ENCODE measurements at regions not wholly inside any gene's neighbourhood (a gene's known extent, or its start where the extent isn't known, plus 50 kb on each side); places are given as distances from the start of the nearest gene placed in this dataset.

GRCh38 chr5:67612961-67613360 is 416.4 kb upstream of the CD180 start:
- H3K36me3 ChIP-seq (ENCODE audit: control insufficient read depth in 2 of 2, extremely low read depth in 1 of 2, insufficient read depth in 2 of 2, low read length in 2 of 2): no peaks in the 10 kb centered on the region
- ChIA-PET POLR2A (no interaction called here), CTCF (interaction anchor here (0.7 kb wide), 1 partner anchor 119 kb away, joined by 3 read pairs; no protein-coding TSS in a partner anchor)
- no peaks in the 10 kb centered on the region for H3K4me1 ChIP-seq (ENCODE audit: control insufficient read depth, extremely low read depth, insufficient read depth, low read length)
- no peak overlapping the region for H2AFZ ChIP-seq (ENCODE audit: low read depth, low read length)
- no TSS peak for BruUV-seq (replicated peaks)
- intact Hi-C loops (cut with micrococcal nuclease) (no loop called here), dilution Hi-C loops (cut with MboI; ENCODE audit: extremely low pct_ligation_motif_present, low sequenced_read_pairs) (no loop called here)
- no peak overlapping the region for H3K27ac ChIP-seq (ENCODE audit: insufficient read depth, low read depth, low read length)
- no peak for FAIRE-seq
- H3K9me3 ChIP-seq (replicated peaks; ENCODE audit: control insufficient read depth, insufficient read depth, low read length): no peaks in the 10 kb centered on the region
- TF ChIP-seq EZH2 (IDR thresholded peaks at IDR 0.05; ENCODE audit: borderline replicate concordance, low read depth, low read length, severe bottlenecking): no peak
- TF ChIP-seq FOS (IDR thresholded peaks at IDR 0.05; ENCODE audit: borderline replicate concordance, insufficient read depth, low read length): no peak
- no peak for TF ChIP-seq JUN (IDR thresholded peaks at IDR 0.05; ENCODE audit: borderline replicate concordance, insufficient read depth, insufficient read length, low read depth)
- TF ChIP-seq POLR2A (IDR thresholded peaks at IDR 0.05; ENCODE audit: low read depth, low read length): no peak
- no peak for TF ChIP-seq MYC (IDR thresholded peaks at IDR 0.05; ENCODE audit: low read depth, low read length)
- no peak for TF ChIP-seq CTCF (IDR thresholded peaks at IDR 0.05; ENCODE audit: extremely low read depth in 1 of 2, insufficient read depth in 1 of 2, low read depth in 1 of 2, low read length in 2 of 2)
- TF ChIP-seq MAX (IDR thresholded peaks at IDR 0.05; ENCODE audit: insufficient read depth, insufficient read length): no peak
- TF ChIP-seq GATA2 (IDR thresholded peaks at IDR 0.05; ENCODE audit: insufficient read depth, insufficient read length, low read depth, low read length): no peak
- TF ChIP-seq POLR2AphosphoS5 (IDR thresholded peaks at IDR 0.05; ENCODE audit: insufficient read depth, low read depth, low read length): no peak
- no peak overlapping the region for H3K4me2 ChIP-seq (ENCODE audit: insufficient read depth, low read length)
- H3K27me3 ChIP-seq (ENCODE audit: control insufficient read depth in 2 of 2, insufficient read depth in 2 of 2, low read length in 2 of 2): peaks cover 0 to 2% of the 10 kb centered on the region in 2 experiments
- H4K20me1 ChIP-seq (replicated peaks; ENCODE audit: control insufficient read depth, extremely low read depth, insufficient read depth, low read length): no peaks in the 10 kb centered on the region
- no peak overlapping the region for H3K4me3 ChIP-seq (replicated peaks in 1 of 3; ENCODE audit: insufficient read depth in 1 of 3, low read depth in 1 of 3, low read length in 3 of 3)
- H3K9me1 ChIP-seq (replicated peaks; ENCODE audit: control insufficient read depth, extremely low read depth, insufficient read depth, low read length): no peaks in the 10 kb centered on the region
- DNase-seq (ENCODE audit: low read depth, low spot score): no peak
- H3K79me2 ChIP-seq (ENCODE audit: control insufficient read depth, insufficient read depth, low read length): no peaks in the 10 kb centered on the region
- no peak overlapping the region for H3K9ac ChIP-seq (replicated peaks; ENCODE audit: extremely low read depth, insufficient read depth, low read length)

Measured in endothelial cell of umbilical vein (primary cell).